Retinal pigment epithelial cell (primary cell): ENCODE measurements at regions not wholly inside any gene's neighbourhood (a gene's known extent, or its start where the extent isn't known, plus 50 kb on each side); places are given as distances from the start of the nearest gene placed in this dataset.

Experiments
- DNase-seq: peaks from one replicate; pipeline ENCODE4 v3.0.0-alpha.2; 2010; ENCODE audit warnings: low read depth
- H3K4me3 ChIP-seq: 2 replicates; pipeline ENCODE4 v1.5.1; 2011; ENCODE audit warnings: mild to moderate bottlenecking, low read length, control low read depth, moderate library complexity
- CTCF ChIP-seq: conservative IDR thresholded peaks from 2 replicates; pipeline ENCODE4 v1.5.1; 2011; ENCODE audit warnings: low read depth, low read length, control low read depth, inconsistent platforms

- no peak overlapping the region for H3K4me3 ChIP-seq
- no peak for DNase-seq
- TF ChIP-seq CTCF = no peak
These were observed 50.9 kb upstream of the FAM241A start for GRCh38 chr4:112094330-112094729.
